ENCODE measurements at regions not wholly inside any gene's neighbourhood (a gene's known extent, or its start where the extent isn't known, plus 50 kb on each side); places are given as distances from the start of the nearest gene placed in this dataset.

DNA sequence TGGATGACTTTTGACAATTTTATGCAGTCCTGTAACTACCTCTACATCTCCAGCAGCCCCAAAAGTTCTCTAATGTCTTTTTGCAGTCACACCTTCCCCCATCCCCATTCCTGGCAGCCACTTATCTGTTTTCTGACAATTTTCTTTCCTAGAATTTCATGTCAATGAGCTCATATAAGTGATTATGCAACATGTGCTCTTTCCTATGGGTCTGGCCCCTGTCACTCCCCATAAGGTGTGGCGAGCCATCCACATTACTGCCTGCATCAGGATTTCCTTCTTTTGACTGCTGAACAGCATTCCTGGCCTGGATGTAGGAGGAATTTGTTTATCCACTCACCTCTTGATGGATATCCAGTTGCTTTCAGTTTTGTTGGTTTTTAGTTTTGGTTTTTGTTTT lies 146.7 kb upstream of the MGMT start:
- Histone ChIP-seq H3K36me3 (ENCODE audit: control insufficient read depth in 4 of 4, insufficient read depth in 3 of 4, low read depth in 1 of 4, low read length in 3 of 4) (no peaks in the 10 kb centered on the region), H3K9ac (ENCODE audit: low read depth in 1 of 2, low read length in 2 of 2) (no peak overlapping the region), H3K27me3 (ENCODE audit: control insufficient read depth in 4 of 4, insufficient read depth in 4 of 4, low read length in 3 of 4) (no peaks in the 10 kb centered on the region), H3K9me3 (ENCODE audit: control insufficient read depth in 4 of 4, low read length in 3 of 4) (peaks cover 1 to 9% (median 5%) of the 10 kb centered on the region in 4 donors), H3K27ac (ENCODE audit: low read depth in 1 of 2, low read length in 2 of 2) (no peak overlapping the region), H3K4me1 (ENCODE audit: control insufficient read depth in 4 of 4, insufficient read depth in 4 of 4, low read length in 3 of 4) (no peaks in the 10 kb centered on the region), H3K4me3 (ENCODE audit: low read depth in 1 of 3, low read length in 3 of 3) (no peak overlapping the region)
- no peak for DNase-seq (ENCODE audit: low spot score)
- no peak for TF ChIP-seq SP1 (IDR thresholded peaks at IDR 0.05)
- no peak for TF ChIP-seq HNF4A (conservative IDR thresholded peaks at IDR 0.05)
- TF ChIP-seq EGR1 (IDR thresholded peaks at IDR 0.05; ENCODE audit: low read depth in 2 of 2) = no peak
- TF ChIP-seq, protein P1, sequence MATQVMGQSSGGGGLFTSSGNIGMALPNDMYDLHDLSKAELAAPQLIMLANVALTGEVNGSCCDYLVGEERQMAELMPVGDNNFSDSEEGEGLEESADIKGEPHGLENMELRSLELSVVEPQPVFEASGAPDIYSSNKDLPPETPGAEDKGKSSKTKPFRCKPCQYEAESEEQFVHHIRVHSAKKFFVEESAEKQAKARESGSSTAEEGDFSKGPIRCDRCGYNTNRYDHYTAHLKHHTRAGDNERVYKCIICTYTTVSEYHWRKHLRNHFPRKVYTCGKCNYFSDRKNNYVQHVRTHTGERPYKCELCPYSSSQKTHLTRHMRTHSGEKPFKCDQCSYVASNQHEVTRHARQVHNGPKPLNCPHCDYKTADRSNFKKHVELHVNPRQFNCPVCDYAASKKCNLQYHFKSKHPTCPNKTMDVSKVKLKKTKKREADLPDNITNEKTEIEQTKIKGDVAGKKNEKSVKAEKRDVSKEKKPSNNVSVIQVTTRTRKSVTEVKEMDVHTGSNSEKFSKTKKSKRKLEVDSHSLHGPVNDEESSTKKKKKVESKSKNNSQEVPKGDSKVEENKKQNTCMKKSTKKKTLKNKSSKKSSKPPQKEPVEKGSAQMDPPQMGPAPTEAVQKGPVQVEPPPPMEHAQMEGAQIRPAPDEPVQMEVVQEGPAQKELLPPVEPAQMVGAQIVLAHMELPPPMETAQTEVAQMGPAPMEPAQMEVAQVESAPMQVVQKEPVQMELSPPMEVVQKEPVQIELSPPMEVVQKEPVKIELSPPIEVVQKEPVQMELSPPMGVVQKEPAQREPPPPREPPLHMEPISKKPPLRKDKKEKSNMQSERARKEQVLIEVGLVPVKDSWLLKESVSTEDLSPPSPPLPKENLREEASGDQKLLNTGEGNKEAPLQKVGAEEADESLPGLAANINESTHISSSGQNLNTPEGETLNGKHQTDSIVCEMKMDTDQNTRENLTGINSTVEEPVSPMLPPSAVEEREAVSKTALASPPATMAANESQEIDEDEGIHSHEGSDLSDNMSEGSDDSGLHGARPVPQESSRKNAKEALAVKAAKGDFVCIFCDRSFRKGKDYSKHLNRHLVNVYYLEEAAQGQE (IDR thresholded peaks at IDR 0.05) = no peak
- TF ChIP-seq FOXA1 (IDR thresholded peaks at IDR 0.05) = no peak
- TF ChIP-seq RAD21 (IDR thresholded peaks at IDR 0.05) = no peak
- no peak for TF ChIP-seq YY1 (IDR thresholded peaks at IDR 0.05)
- TF ChIP-seq TAF1 (conservative IDR thresholded peaks at IDR 0.05) = no peak
- TF ChIP-seq RXRA (IDR thresholded peaks at IDR 0.05) = no peak
- TF ChIP-seq, protein P2, sequence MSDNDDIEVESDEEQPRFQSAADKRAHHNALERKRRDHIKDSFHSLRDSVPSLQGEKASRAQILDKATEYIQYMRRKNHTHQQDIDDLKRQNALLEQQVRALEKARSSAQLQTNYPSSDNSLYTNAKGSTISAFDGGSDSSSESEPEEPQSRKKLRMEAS (IDR thresholded peaks at IDR 0.05) = no peak
- TF ChIP-seq, protein P3, sequence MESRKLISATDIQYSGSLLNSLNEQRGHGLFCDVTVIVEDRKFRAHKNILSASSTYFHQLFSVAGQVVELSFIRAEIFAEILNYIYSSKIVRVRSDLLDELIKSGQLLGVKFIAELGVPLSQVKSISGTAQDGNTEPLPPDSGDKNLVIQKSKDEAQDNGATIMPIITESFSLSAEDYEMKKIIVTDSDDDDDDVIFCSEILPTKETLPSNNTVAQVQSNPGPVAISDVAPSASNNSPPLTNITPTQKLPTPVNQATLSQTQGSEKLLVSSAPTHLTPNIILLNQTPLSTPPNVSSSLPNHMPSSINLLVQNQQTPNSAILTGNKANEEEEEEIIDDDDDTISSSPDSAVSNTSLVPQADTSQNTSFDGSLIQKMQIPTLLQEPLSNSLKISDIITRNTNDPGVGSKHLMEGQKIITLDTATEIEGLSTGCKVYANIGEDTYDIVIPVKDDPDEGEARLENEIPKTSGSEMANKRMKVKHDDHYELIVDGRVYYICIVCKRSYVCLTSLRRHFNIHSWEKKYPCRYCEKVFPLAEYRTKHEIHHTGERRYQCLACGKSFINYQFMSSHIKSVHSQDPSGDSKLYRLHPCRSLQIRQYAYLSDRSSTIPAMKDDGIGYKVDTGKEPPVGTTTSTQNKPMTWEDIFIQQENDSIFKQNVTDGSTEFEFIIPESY (IDR thresholded peaks at IDR 0.05) = no peak
- TF ChIP-seq JUND (IDR thresholded peaks at IDR 0.05) = no peak
- TF ChIP-seq NR2F2 (IDR thresholded peaks at IDR 0.05) = no peak
- no peak for TF ChIP-seq GABPA (IDR thresholded peaks at IDR 0.05 in 1 of 2, conservative IDR thresholded peaks at IDR 0.05 in 1 of 2)
- no peak for TF ChIP-seq HNF4G (IDR thresholded peaks at IDR 0.05)
- TF ChIP-seq, protein P4, sequence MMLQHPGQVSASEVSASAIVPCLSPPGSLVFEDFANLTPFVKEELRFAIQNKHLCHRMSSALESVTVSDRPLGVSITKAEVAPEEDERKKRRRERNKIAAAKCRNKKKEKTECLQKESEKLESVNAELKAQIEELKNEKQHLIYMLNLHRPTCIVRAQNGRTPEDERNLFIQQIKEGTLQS (IDR thresholded peaks at IDR 0.05) = no peak
- TF ChIP-seq FOXA2 (IDR thresholded peaks at IDR 0.05) = no peak
- TF ChIP-seq, protein P5, sequence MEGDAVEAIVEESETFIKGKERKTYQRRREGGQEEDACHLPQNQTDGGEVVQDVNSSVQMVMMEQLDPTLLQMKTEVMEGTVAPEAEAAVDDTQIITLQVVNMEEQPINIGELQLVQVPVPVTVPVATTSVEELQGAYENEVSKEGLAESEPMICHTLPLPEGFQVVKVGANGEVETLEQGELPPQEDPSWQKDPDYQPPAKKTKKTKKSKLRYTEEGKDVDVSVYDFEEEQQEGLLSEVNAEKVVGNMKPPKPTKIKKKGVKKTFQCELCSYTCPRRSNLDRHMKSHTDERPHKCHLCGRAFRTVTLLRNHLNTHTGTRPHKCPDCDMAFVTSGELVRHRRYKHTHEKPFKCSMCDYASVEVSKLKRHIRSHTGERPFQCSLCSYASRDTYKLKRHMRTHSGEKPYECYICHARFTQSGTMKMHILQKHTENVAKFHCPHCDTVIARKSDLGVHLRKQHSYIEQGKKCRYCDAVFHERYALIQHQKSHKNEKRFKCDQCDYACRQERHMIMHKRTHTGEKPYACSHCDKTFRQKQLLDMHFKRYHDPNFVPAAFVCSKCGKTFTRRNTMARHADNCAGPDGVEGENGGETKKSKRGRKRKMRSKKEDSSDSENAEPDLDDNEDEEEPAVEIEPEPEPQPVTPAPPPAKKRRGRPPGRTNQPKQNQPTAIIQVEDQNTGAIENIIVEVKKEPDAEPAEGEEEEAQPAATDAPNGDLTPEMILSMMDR (IDR thresholded peaks at IDR 0.05; ENCODE audit: low read depth, low read length, missing input control) = no peak
- WGBS = 75% methylated on average over 1 of the region's 1 CpG

Measured in liver (tissue), 8 donors.